Endothelial cell of umbilical vein (primary cell): ENCODE measurements at regions not wholly inside any gene's neighbourhood (a gene's known extent, or its start where the extent isn't known, plus 50 kb on each side); places are given as distances from the start of the nearest gene placed in this dataset.

Experiments
- BruUV-seq: library from RNA; stranded (reverse); fragments of 400-500 nt; replicated peaks from 2 replicates; lab custom pipeline; 2021; lab: Mats Ljungman, UMichigan
- CTCF ChIA-PET: fragments of 300-600, 350-600 bp; sonication (Branson Sonifier 250); formaldehyde crosslinking; loops from one replicate; lab custom pipeline; 2021; ENCODE audit warnings: antibody characterized with exemption, inconsistent platforms; lab: Charles Lee
- POLR2A ChIA-PET: fragments of 300-600, 350-600 bp; sonication (Branson Sonifier 250); formaldehyde crosslinking; loops from one replicate; lab custom pipeline; 2021; ENCODE audit warnings: antibody characterized with exemption, inconsistent platforms; lab: Charles Lee
- DNase-seq: peaks from one replicate; pipeline ENCODE4 v3.0.0-alpha.2; 2011; ENCODE audit warnings: low read depth, low spot score
- FAIRE-seq: peaks from 2 replicates; lab custom pipeline; 2011; peaks lifted over from hg19 to GRCh38; lab: Jason Lieb, UNC
- H2AFZ ChIP-seq: 2 replicates; pipeline ENCODE4 v1.6.0; 2012; ENCODE audit warnings: low read depth, low read length, control low read depth, inconsistent platforms
- H3K27ac ChIP-seq: 2 replicates; pipeline ENCODE4 v1.5.1; 2011; ENCODE audit warnings: low read depth, mild to moderate bottlenecking, control low read depth, low read length, moderate library complexity; ENCODE audit not compliant: insufficient read depth
- H3K27me3 ChIP-seq, 2 experiments: 2 replicates each; pipeline versions ENCODE4 v1.6.0 to v1.6.1; 2011; ENCODE audit warnings: low read length in 2 of 2, mixed read lengths in 1 of 2; ENCODE audit not compliant: control insufficient read depth in 2 of 2, insufficient read depth in 2 of 2
- H3K36me3 ChIP-seq, 2 experiments: 2 replicates in 1 of 2; 3 replicates in 1 of 2; pipeline ENCODE4 v1.5.1; 2011; ENCODE audit warnings: low read length in 2 of 2, mild to moderate bottlenecking in 1 of 2, moderate library complexity in 1 of 2; ENCODE audit not compliant: control insufficient read depth in 2 of 2, insufficient read depth in 2 of 2; ENCODE audit errors: extremely low read depth in 1 of 2
- H3K4me1 ChIP-seq: 3 replicates; pipeline ENCODE4 v1.5.1; 2011; ENCODE audit warnings: mild to moderate bottlenecking, low read length; ENCODE audit not compliant: control insufficient read depth, insufficient read depth; ENCODE audit errors: extremely low read depth
- H3K4me2 ChIP-seq: 2 replicates; pipeline ENCODE4 v1.6.1; 2011; ENCODE audit warnings: low read length, control low read depth, mixed read lengths; ENCODE audit not compliant: insufficient read depth
- H3K4me3 ChIP-seq, 3 experiments: fragments of 200-600 bp in 1 of 3; sonication (generic), shearing (Covaris generic) in 1 of 3; replicated peaks in 1 of 3; 2 replicates each; pipeline ENCODE4 v1.5.1; 2011 to 2016; ENCODE audit warnings: control low read depth in 3 of 3, low read length in 3 of 3, mild to moderate bottlenecking in 2 of 3, inconsistent platforms in 1 of 3, low read depth in 1 of 3, moderate library complexity in 1 of 3; ENCODE audit not compliant: insufficient read depth in 1 of 3
- H3K79me2 ChIP-seq: 2 replicates; pipeline ENCODE4 v1.6.0; 2012; ENCODE audit warnings: low read length, inconsistent platforms; ENCODE audit not compliant: control insufficient read depth, insufficient read depth
- H3K9ac ChIP-seq: replicated peaks from 2 replicates; pipeline ENCODE3; 2011; ENCODE audit warnings: low read length, control low read depth; ENCODE audit not compliant: insufficient read depth; ENCODE audit errors: extremely low read depth
- H3K9me1 ChIP-seq: replicated peaks from 3 replicates; pipeline ENCODE4 v1.6.0; 2011; ENCODE audit warnings: mild to moderate bottlenecking, low read length; ENCODE audit not compliant: control insufficient read depth, insufficient read depth; ENCODE audit errors: extremely low read depth
- H3K9me3 ChIP-seq: replicated peaks from 2 replicates; pipeline ENCODE4 v1.5.1; 2012; ENCODE audit warnings: low read length, inconsistent platforms; ENCODE audit not compliant: control insufficient read depth, insufficient read depth
- H4K20me1 ChIP-seq: replicated peaks from 2 replicates; pipeline ENCODE3; 2011; ENCODE audit warnings: mild to moderate bottlenecking, low read length; ENCODE audit not compliant: control insufficient read depth, insufficient read depth; ENCODE audit errors: extremely low read depth
- EZH2 ChIP-seq: IDR thresholded peaks from 2 replicates; pipeline ENCODE4 v1.6.1; 2012; ENCODE audit warnings: borderline replicate concordance, low read depth, mild to moderate bottlenecking, moderate library complexity, low read length, inconsistent platforms; ENCODE audit not compliant: severe bottlenecking
- FOS ChIP-seq: IDR thresholded peaks from 2 replicates; pipeline ENCODE4 v1.6.1; 2011; ENCODE audit warnings: mild to moderate bottlenecking, low read length, moderate library complexity, borderline replicate concordance; ENCODE audit not compliant: insufficient read depth
- GATA2 ChIP-seq: IDR thresholded peaks from 2 replicates; pipeline ENCODE4 v1.7.0; 2011; ENCODE audit warnings: low read depth, mild to moderate bottlenecking, moderate library complexity, mixed read lengths, low read length; ENCODE audit not compliant: insufficient read length, insufficient read depth
- JUN ChIP-seq: IDR thresholded peaks from 2 replicates; pipeline ENCODE4 v1.6.1; 2011; ENCODE audit warnings: borderline replicate concordance, low read depth; ENCODE audit not compliant: insufficient read length, insufficient read depth
- MAX ChIP-seq: IDR thresholded peaks from 2 replicates; pipeline ENCODE4 v1.6.1; 2011; ENCODE audit not compliant: insufficient read depth, insufficient read length
- MYC ChIP-seq: IDR thresholded peaks from one replicate; pipeline ENCODE4 v1.6.1; 2011; ENCODE audit warnings: mild to moderate bottlenecking, low read depth, low read length
- POLR2A ChIP-seq: IDR thresholded peaks from 2 replicates; pipeline ENCODE4 v1.6.1; 2012; ENCODE audit warnings: low read depth, mild to moderate bottlenecking, control low read depth, low read length
- POLR2AphosphoS5 ChIP-seq: IDR thresholded peaks from 2 replicates; pipeline ENCODE4 v1.6.1; 2012; ENCODE audit warnings: low read depth, mild to moderate bottlenecking, control low read depth, low read length, moderate library complexity; ENCODE audit not compliant: insufficient read depth
- dilution Hi-C: fragments of 300-500 bp; cut with MboI; formaldehyde crosslinking; loops from one replicate; pipeline ENCODE4 v1.15.0; 2019; ENCODE audit warnings: low sequenced_read_pairs; ENCODE audit not compliant: extremely low pct_ligation_motif_present
- intact Hi-C: fragments of 100-400 bp; cut with micrococcal nuclease; formaldehyde crosslinking; loops from one replicate; pipeline ENCODE4 v1.10.0; 2022
- TF ChIP-seq, protein P1 (sequence below), 2 donors: IDR thresholded peaks; 1 replicate in 1 of 2; 2 replicates in 1 of 2; pipeline ENCODE4 v1.5.1; 2011; ENCODE audit warnings: low read length in 2 of 2, mild to moderate bottlenecking in 2 of 2, moderate library complexity in 2 of 2, control low read depth in 1 of 2, inconsistent platforms in 1 of 2, low read depth in 1 of 2; ENCODE audit not compliant: insufficient read depth in 1 of 2; ENCODE audit errors: extremely low read depth in 1 of 2

DNA sequence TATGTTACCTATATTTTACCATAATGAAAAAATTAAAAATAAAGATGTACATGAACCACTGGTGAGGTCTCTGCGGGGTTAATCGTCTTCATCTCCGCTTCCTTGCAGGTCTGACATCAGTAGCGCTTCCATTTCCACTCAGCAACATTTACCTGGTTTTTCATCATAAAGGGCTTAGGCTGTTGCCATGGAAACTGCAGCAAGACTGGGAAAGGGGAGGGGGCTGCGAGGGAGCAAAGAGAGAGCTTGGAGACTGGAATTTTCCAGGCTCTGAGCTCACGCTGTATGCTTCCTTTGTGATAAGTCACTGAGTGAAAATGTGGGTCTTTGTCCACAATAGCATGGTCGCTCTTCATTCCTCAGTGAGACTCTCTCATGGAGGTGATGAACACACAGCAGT, 136.6 kb upstream of the USP29 start:
- CTCF ChIA-PET, result no interaction called here
- no peak overlapping the region for H2AFZ ChIP-seq
- no peak overlapping the region for H3K4me3 ChIP-seq
- H3K9ac ChIP-seq, result no peak overlapping the region
- dilution Hi-C loops (no loop called here), intact Hi-C loops (no loop called here)
- no peaks in the 10 kb centered on the region for H3K79me2 ChIP-seq
- no peaks in the 10 kb centered on the region for H3K4me1 ChIP-seq
- no peaks in the 10 kb centered on the region for H4K20me1 ChIP-seq
- H3K27me3 ChIP-seq, result no peaks in the 10 kb centered on the region
- no peak for DNase-seq
- TF ChIP-seq POLR2A (no peak), MAX (no peak), POLR2AphosphoS5 (no peak)
- BruUV-seq, result no TSS peak
- H3K27ac ChIP-seq, result no peak overlapping the region
- H3K9me1 ChIP-seq, result no peaks in the 10 kb centered on the region
- POLR2A ChIA-PET, result no interaction called here
- no peaks in the 10 kb centered on the region for H3K36me3 ChIP-seq
- peaks cover 9% of the 10 kb centered on the region for H3K9me3 ChIP-seq
- no peak overlapping the region for H3K4me2 ChIP-seq
- FAIRE-seq, result no peak

GRCh38 chr19:56983804-56984203, 136.0 kb upstream of the USP29 start:
- intact Hi-C loops, result no loop called here
- dilution Hi-C loops, result no loop called here
- FAIRE-seq, result no peak

More at GRCh38 chr19:56983804-56984203, 136.0 kb upstream of the USP29 start:
- Histone ChIP-seq H3K36me3 (no peaks in the 10 kb centered on the region), H3K27ac (no peak overlapping the region), H3K4me2 (no peak overlapping the region), H3K9me3 (peaks cover 9% of the 10 kb centered on the region), H3K27me3 (no peaks in the 10 kb centered on the region), H2AFZ (no peak overlapping the region), H3K4me1 (no peaks in the 10 kb centered on the region), H3K79me2 (no peaks in the 10 kb centered on the region), H3K9ac (no peak overlapping the region), H3K9me1 (no peaks in the 10 kb centered on the region), H4K20me1 (no peaks in the 10 kb centered on the region), H3K4me3 (no peak overlapping the region)
- no peak for DNase-seq
- TF ChIP-seq POLR2A (no peak), JUN (no peak), EZH2 (no peak), FOS (no peak), POLR2AphosphoS5 (no peak), MYC (no peak), GATA2 (no peak), MAX (no peak)
- TF ChIP-seq, protein P1, sequence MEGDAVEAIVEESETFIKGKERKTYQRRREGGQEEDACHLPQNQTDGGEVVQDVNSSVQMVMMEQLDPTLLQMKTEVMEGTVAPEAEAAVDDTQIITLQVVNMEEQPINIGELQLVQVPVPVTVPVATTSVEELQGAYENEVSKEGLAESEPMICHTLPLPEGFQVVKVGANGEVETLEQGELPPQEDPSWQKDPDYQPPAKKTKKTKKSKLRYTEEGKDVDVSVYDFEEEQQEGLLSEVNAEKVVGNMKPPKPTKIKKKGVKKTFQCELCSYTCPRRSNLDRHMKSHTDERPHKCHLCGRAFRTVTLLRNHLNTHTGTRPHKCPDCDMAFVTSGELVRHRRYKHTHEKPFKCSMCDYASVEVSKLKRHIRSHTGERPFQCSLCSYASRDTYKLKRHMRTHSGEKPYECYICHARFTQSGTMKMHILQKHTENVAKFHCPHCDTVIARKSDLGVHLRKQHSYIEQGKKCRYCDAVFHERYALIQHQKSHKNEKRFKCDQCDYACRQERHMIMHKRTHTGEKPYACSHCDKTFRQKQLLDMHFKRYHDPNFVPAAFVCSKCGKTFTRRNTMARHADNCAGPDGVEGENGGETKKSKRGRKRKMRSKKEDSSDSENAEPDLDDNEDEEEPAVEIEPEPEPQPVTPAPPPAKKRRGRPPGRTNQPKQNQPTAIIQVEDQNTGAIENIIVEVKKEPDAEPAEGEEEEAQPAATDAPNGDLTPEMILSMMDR (IDR thresholded peaks at IDR 0.05; ENCODE audit: extremely low read depth in 1 of 2, insufficient read depth in 1 of 2, low read depth in 1 of 2, low read length in 2 of 2), result no peak
- BruUV-seq, result no TSS peak
- POLR2A ChIA-PET, result no interaction called here
- CTCF ChIA-PET, result no interaction called here
